ENCODE measurements at regions not wholly inside any gene's neighbourhood (a gene's known extent, or its start where the extent isn't known, plus 50 kb on each side); places are given as distances from the start of the nearest gene placed in this dataset.

- H3K4me3 ChIP-seq = no peak overlapping the region
- intact Hi-C loops (cut with DNase I; ENCODE audit: low total_unique reads) = no loop called here
- H3K36me3 ChIP-seq (ENCODE audit: low read depth, missing control alignments) = no peaks in the 10 kb centered on the region
- no peak overlapping the region for H3K27ac ChIP-seq
- H3K4me1 ChIP-seq = peaks cover 5% of the 10 kb centered on the region
- DNase-seq = no peak
- H3K9me3 ChIP-seq = no peaks in the 10 kb centered on the region
- 82 to 85% methylated on average over 6 of the region's 6 CpGs for WGBS, 2 donors
- TF ChIP-seq CTCF (IDR thresholded peaks at IDR 0.05) = no peak
- no peak for TF ChIP-seq POLR2A (IDR thresholded peaks at IDR 0.05)
- no peaks in the 10 kb centered on the region for H3K27me3 ChIP-seq
These were observed 533.5 kb upstream of the TBL1XR1 start for GRCh38 chr3:177730814-177731213.

- Histone ChIP-seq H3K27ac (no peak overlapping the region), H3K4me3 (no peak overlapping the region), H3K36me3 (ENCODE audit: low read depth, missing control alignments) (no peaks in the 10 kb centered on the region), H3K9me3 (no peaks in the 10 kb centered on the region), H3K4me1 (no peaks in the 10 kb centered on the region), H3K27me3 (no peaks in the 10 kb centered on the region)
- intact Hi-C loops (cut with DNase I; ENCODE audit: low total_unique reads) = no loop called here
- TF ChIP-seq CTCF (IDR thresholded peaks at IDR 0.05) = no peak
- TF ChIP-seq POLR2A (IDR thresholded peaks at IDR 0.05) = no peak
- WGBS, 2 donors = 82 to 85% methylated on average over 3 of the region's 3 CpGs
- no peak for DNase-seq
These were observed 534.5 kb upstream of the TBL1XR1 start for GRCh38 chr3:177731644-177732268.

GRCh38 chr3:177733233-177733632 is 536.0 kb upstream of the TBL1XR1 start:
- TF ChIP-seq CTCF (IDR thresholded peaks at IDR 0.05) (no peak), POLR2A (IDR thresholded peaks at IDR 0.05) (no peak)
- Histone ChIP-seq H3K27me3 (no peaks in the 10 kb centered on the region), H3K36me3 (ENCODE audit: low read depth, missing control alignments) (no peaks in the 10 kb centered on the region), H3K4me3 (no peak overlapping the region), H3K27ac (no peak overlapping the region), H3K9me3 (no peaks in the 10 kb centered on the region), H3K4me1 (no peaks in the 10 kb centered on the region)
- 79 to 89% methylated on average over 1 of the region's 1 CpG for WGBS, 2 donors
- no peak for DNase-seq
- intact Hi-C loops (cut with DNase I; ENCODE audit: low total_unique reads) = no loop called here

- no peak overlapping the region for H3K27ac ChIP-seq
- intact Hi-C loops (cut with DNase I; ENCODE audit: low total_unique reads) = no loop called here
- no peak for DNase-seq
- no peaks in the 10 kb centered on the region for H3K4me1 ChIP-seq
- 96 to 97% methylated on average over 2 of the region's 2 CpGs for WGBS, 2 donors
- no peaks in the 10 kb centered on the region for H3K9me3 ChIP-seq
- H3K27me3 ChIP-seq = no peaks in the 10 kb centered on the region
- no peak overlapping the region for H3K4me3 ChIP-seq
- no peaks in the 10 kb centered on the region for H3K36me3 ChIP-seq (ENCODE audit: low read depth, missing control alignments)
- no peak for TF ChIP-seq POLR2A (IDR thresholded peaks at IDR 0.05)
These were observed 536.7 kb upstream of the TBL1XR1 start for GRCh38 chr3:177733936-177734335.

- 85 to 87% methylated on average over 2 of the region's 2 CpGs for WGBS, 2 donors
- DNase-seq = no peak
- H3K9me3 ChIP-seq = no peaks in the 10 kb centered on the region
- intact Hi-C loops (cut with DNase I; ENCODE audit: low total_unique reads) = no loop called here
- no peaks in the 10 kb centered on the region for H3K36me3 ChIP-seq (ENCODE audit: low read depth, missing control alignments)
- H3K27me3 ChIP-seq = no peaks in the 10 kb centered on the region
- TF ChIP-seq POLR2A (IDR thresholded peaks at IDR 0.05) (no peak), CTCF (IDR thresholded peaks at IDR 0.05) (no peak)
- H3K4me3 ChIP-seq = no peak overlapping the region
- no peak overlapping the region for H3K27ac ChIP-seq
- H3K4me1 ChIP-seq = no peaks in the 10 kb centered on the region
These were observed 538.1 kb upstream of the TBL1XR1 start for GRCh38 chr3:177735431-177735830.

All from testis (tissue), 2 donors.